ENCODE measurements at regions not wholly inside any gene's neighbourhood (a gene's known extent, or its start where the extent isn't known, plus 50 kb on each side); places are given as distances from the start of the nearest gene placed in this dataset.
"Not testable (repeated sequence)": the region's sequence is repeated elsewhere in the genome, so short reads cannot be mapped to it uniquely, and the experiment has no call there.

DNA sequence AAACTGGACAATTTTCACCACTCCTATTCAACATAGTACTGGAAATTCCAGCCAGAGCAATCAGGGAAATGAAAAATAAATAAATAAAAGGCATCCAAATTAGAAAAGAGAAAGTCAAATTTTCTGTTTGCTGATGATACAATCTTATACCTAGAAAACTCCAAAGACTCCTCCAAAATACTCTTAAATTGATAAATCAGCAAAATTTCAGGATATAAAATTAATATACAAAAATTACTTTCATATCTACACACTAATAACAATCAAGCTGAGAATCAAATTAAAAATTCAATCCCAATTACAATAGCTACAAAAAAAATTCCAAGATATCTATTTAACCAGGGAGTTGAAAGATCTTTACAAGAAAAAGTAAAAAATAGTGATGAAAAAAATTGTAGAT lies 651.9 kb downstream of the DTWD2 start:
- POLR2A ChIA-PET, result no interaction called here
- no peak for DNase-seq
- CTCF ChIA-PET, result no interaction called here

GRCh38 chr5:118327389-118327788 lies 661.0 kb downstream of the DTWD2 start:
- TF ChIP-seq, protein P1, sequence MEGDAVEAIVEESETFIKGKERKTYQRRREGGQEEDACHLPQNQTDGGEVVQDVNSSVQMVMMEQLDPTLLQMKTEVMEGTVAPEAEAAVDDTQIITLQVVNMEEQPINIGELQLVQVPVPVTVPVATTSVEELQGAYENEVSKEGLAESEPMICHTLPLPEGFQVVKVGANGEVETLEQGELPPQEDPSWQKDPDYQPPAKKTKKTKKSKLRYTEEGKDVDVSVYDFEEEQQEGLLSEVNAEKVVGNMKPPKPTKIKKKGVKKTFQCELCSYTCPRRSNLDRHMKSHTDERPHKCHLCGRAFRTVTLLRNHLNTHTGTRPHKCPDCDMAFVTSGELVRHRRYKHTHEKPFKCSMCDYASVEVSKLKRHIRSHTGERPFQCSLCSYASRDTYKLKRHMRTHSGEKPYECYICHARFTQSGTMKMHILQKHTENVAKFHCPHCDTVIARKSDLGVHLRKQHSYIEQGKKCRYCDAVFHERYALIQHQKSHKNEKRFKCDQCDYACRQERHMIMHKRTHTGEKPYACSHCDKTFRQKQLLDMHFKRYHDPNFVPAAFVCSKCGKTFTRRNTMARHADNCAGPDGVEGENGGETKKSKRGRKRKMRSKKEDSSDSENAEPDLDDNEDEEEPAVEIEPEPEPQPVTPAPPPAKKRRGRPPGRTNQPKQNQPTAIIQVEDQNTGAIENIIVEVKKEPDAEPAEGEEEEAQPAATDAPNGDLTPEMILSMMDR (IDR thresholded peaks at IDR 0.05), result no peak
- no peaks in the 10 kb centered on the region for H3K27me3 Mint-ChIP-seq
- H3K27ac Mint-ChIP-seq, result no peak overlapping the region
- ATAC-seq (ENCODE audit: low read depth), result no peak
- no peaks in the 10 kb centered on the region for H3K36me3 Mint-ChIP-seq (ENCODE audit: low read depth)
- no peak for DNase-seq
- no peak overlapping the region for H3K4me3 Mint-ChIP-seq
- POLR2A ChIA-PET, result no interaction called here
- no peaks in the 10 kb centered on the region for H3K4me1 Mint-ChIP-seq
- intact Hi-C loops (cut with micrococcal nuclease), result no loop called here
- CTCF ChIA-PET, result no interaction called here
- peaks cover 7% of the 10 kb centered on the region for H3K9me3 Mint-ChIP-seq

More for the DNA sequence above, 651.9 kb downstream of the DTWD2 start:
- TF ChIP-seq, protein P1 (IDR thresholded peaks at IDR 0.05), result no peak
- H3K27ac Mint-ChIP-seq, result no peak overlapping the region
- intact Hi-C loops (cut with micrococcal nuclease), result no loop called here
- H3K4me3 Mint-ChIP-seq, result no peak overlapping the region
- H3K36me3 Mint-ChIP-seq (ENCODE audit: low read depth), result no peaks in the 10 kb centered on the region
- peaks cover 4% of the 10 kb centered on the region for H3K9me3 Mint-ChIP-seq
- no peaks in the 10 kb centered on the region for H3K4me1 Mint-ChIP-seq
- ATAC-seq (ENCODE audit: low read depth), result no peak
- no peaks in the 10 kb centered on the region for H3K27me3 Mint-ChIP-seq

GRCh38 chr5:118326481-118327045 lies 661.8 kb downstream of the DTWD2 start:
- no peak overlapping the region for H3K27ac Mint-ChIP-seq
- no peak for ATAC-seq (ENCODE audit: low read depth)
- H3K9me3 Mint-ChIP-seq, result peaks cover 15% of the 10 kb centered on the region
- H3K4me3 Mint-ChIP-seq, result no peak overlapping the region
- DNase-seq, result no peak
- intact Hi-C loops (cut with micrococcal nuclease), result no loop called here
- ChIA-PET CTCF (interaction anchor here (0.7 kb wide), 1 partner anchor 410 kb away, joined by 3 read pairs; no protein-coding TSS in a partner anchor), POLR2A (no interaction called here)
- H3K36me3 Mint-ChIP-seq (ENCODE audit: low read depth), result no peaks in the 10 kb centered on the region
- no peaks in the 10 kb centered on the region for H3K4me1 Mint-ChIP-seq
- H3K27me3 Mint-ChIP-seq, result no peaks in the 10 kb centered on the region
- TF ChIP-seq, protein P1 (IDR thresholded peaks at IDR 0.05), result no peak

GRCh38 chr5:118325931-118326330 lies 662.4 kb downstream of the DTWD2 start:
- Mint-ChIP-seq H3K36me3 (ENCODE audit: low read depth) (no peaks in the 10 kb centered on the region), H3K9me3 (peaks cover 15% of the 10 kb centered on the region), H3K27ac (no peak overlapping the region), H3K27me3 (no peaks in the 10 kb centered on the region), H3K4me1 (no peaks in the 10 kb centered on the region), H3K4me3 (no peak overlapping the region)
- ATAC-seq (ENCODE audit: low read depth) (no peak), DNase-seq (no peak)
- TF ChIP-seq, protein P1 (IDR thresholded peaks at IDR 0.05), result no peak
- ChIA-PET POLR2A (no interaction called here), CTCF (no interaction called here)
- intact Hi-C loops (cut with micrococcal nuclease), result no loop called here

- POLR2A ChIA-PET; H3K4me1 Mint-ChIP-seq; H3K36me3 Mint-ChIP-seq (ENCODE audit: low read depth); H3K27me3 Mint-ChIP-seq; H3K4me3 Mint-ChIP-seq; DNase-seq; CTCF ChIA-PET; H3K27ac Mint-ChIP-seq; intact Hi-C loops (cut with micrococcal nuclease); ATAC-seq (ENCODE audit: low read depth): not testable (repeated sequence)
- peaks cover 18% of the 10 kb centered on the region for H3K9me3 Mint-ChIP-seq
Measured at GRCh38 chr5:118323723-118324122, 664.6 kb downstream of the DTWD2 start.

DNA sequence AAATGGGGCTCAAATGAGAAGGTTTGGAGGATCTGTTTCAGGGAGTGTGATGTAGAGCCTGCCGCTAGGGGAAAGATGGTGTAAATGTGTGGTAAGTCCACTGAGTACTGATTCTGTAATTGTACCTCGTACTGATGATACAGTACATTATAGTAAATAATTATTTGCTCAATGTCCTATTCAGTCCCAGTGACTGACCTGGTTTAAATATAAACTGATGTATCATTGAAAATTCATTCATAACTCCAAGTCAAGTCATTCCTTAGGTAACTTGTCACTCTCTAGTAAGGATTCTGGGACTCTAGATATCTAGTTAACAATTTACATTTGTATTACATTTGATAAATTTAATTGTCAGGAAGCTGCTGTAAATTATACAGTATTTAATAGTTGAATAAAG lies 667.3 kb downstream of the DTWD2 start:
- Mint-ChIP-seq H3K9me3 (peaks cover 22% of the 10 kb centered on the region), H3K36me3 (ENCODE audit: low read depth) (no peaks in the 10 kb centered on the region), H3K4me1 (no peaks in the 10 kb centered on the region), H3K4me3 (no peak overlapping the region), H3K27me3 (no peaks in the 10 kb centered on the region), H3K27ac (no peak overlapping the region)
- ATAC-seq (ENCODE audit: low read depth) (no peak), DNase-seq (no peak)
- POLR2A ChIA-PET, result no interaction called here
- CTCF ChIA-PET, result no interaction called here
- intact Hi-C loops (cut with micrococcal nuclease), result no loop called here
- TF ChIP-seq, protein P1 (IDR thresholded peaks at IDR 0.05), result no peak

Data from activated B cell treated with CpG ODN at 0.5 μM for 24 hours (primary cell).